Trophoblast cell (in vitro differentiated cells and primary cell): ENCODE measurements at regions not wholly inside any gene's neighbourhood (a gene's known extent, or its start where the extent isn't known, plus 50 kb on each side); places are given as distances from the start of the nearest gene placed in this dataset.

Source experiments
- DNase-seq, 2 donors: peaks; one replicate each; pipeline ENCODE4 v3.0.0-alpha.2; 2016
- H2AFZ ChIP-seq: 2 replicates; pipeline ENCODE4 v1.6.1; 2013; ENCODE audit warnings: low read length, moderate library complexity, mild to moderate bottlenecking; ENCODE audit not compliant: insufficient read depth, poor library complexity
- H2AK5ac ChIP-seq: 2 replicates; pipeline ENCODE4 v1.6.1; 2013; ENCODE audit warnings: mild to moderate bottlenecking, low read length
- H2BK120ac ChIP-seq: 2 replicates; pipeline ENCODE4 v1.6.1; 2013; ENCODE audit warnings: low read length, mild to moderate bottlenecking, moderate library complexity; ENCODE audit not compliant: insufficient read depth, poor library complexity
- H2BK12ac ChIP-seq: 2 replicates; pipeline ENCODE4 v1.6.1; 2013; ENCODE audit warnings: mild to moderate bottlenecking, low read length, moderate library complexity
- H2BK5ac ChIP-seq: 2 replicates; pipeline ENCODE4 v1.6.1; 2013; ENCODE audit warnings: low read length, low read depth, moderate library complexity, mild to moderate bottlenecking; ENCODE audit not compliant: poor library complexity
- H3K14ac ChIP-seq: 2 replicates; pipeline ENCODE4 v1.6.1; 2013; ENCODE audit warnings: mild to moderate bottlenecking, low read length
- H3K18ac ChIP-seq: 2 replicates; pipeline ENCODE4 v1.6.1; 2013; ENCODE audit warnings: mild to moderate bottlenecking, low read length
- H3K23ac ChIP-seq: 2 replicates; pipeline ENCODE4 v1.6.1; 2013; ENCODE audit warnings: low read length
- H3K27ac ChIP-seq: 2 replicates; pipeline ENCODE4 v1.5.1; 2013; ENCODE audit warnings: low read depth, mild to moderate bottlenecking, inconsistent platforms, low read length, moderate library complexity
- H3K27me3 ChIP-seq: 2 replicates; pipeline ENCODE4 v1.6.1; 2013; ENCODE audit warnings: inconsistent platforms, mild to moderate bottlenecking, low read length, moderate library complexity; ENCODE audit not compliant: insufficient read depth
- H3K36me3 ChIP-seq, 2 experiments: 1 replicate in 1 of 2; 2 replicates in 1 of 2; pipeline ENCODE4 v1.6.1; 2013; ENCODE audit warnings: low read length in 2 of 2, mild to moderate bottlenecking in 2 of 2, moderate library complexity in 1 of 2; ENCODE audit not compliant: insufficient read depth in 2 of 2, control insufficient read depth in 1 of 2
- H3K4ac ChIP-seq: 2 replicates; pipeline ENCODE4 v1.6.1; 2013; ENCODE audit warnings: low read depth, mild to moderate bottlenecking, low read length, moderate library complexity
- H3K4me1 ChIP-seq, 2 experiments: 1 replicate in 1 of 2; 2 replicates in 1 of 2; pipeline ENCODE4 v1.6.1; 2013; ENCODE audit warnings: low read length in 2 of 2, mild to moderate bottlenecking in 2 of 2, moderate library complexity in 1 of 2; ENCODE audit not compliant: insufficient read depth in 2 of 2, control insufficient read depth in 1 of 2
- H3K4me2 ChIP-seq: 2 replicates; pipeline ENCODE4 v1.6.1; 2013; ENCODE audit warnings: inconsistent platforms, mild to moderate bottlenecking, low read length, moderate library complexity
- H3K4me3 ChIP-seq: 2 replicates; pipeline ENCODE4 v1.5.1; 2013; ENCODE audit warnings: mild to moderate bottlenecking, low read depth, low read length, inconsistent platforms
- H3K79me1 ChIP-seq: one replicate; pipeline ENCODE4 v1.6.1; 2013; ENCODE audit warnings: low read length
- H3K79me2 ChIP-seq: 2 replicates; pipeline ENCODE4 v1.6.1; 2013; ENCODE audit warnings: low read length, mild to moderate bottlenecking; ENCODE audit not compliant: control insufficient read depth, insufficient read depth, poor library complexity
- H3K9ac ChIP-seq: 2 replicates; pipeline ENCODE4 v1.6.1; 2013; ENCODE audit warnings: mild to moderate bottlenecking, low read length
- H3K9me3 ChIP-seq: 2 replicates; pipeline ENCODE4 v1.6.1; 2013; ENCODE audit warnings: low read depth, mild to moderate bottlenecking, control low read depth, inconsistent platforms, low read length; ENCODE audit not compliant: insufficient read depth
- H4K12ac ChIP-seq: 2 replicates; pipeline ENCODE4 v1.6.1; 2013; ENCODE audit warnings: low read depth, mild to moderate bottlenecking, low read length, moderate library complexity
- H4K8ac ChIP-seq: 2 replicates; pipeline ENCODE4 v1.6.1; 2013; ENCODE audit warnings: low read depth, mild to moderate bottlenecking, low read length, moderate library complexity
- H4K91ac ChIP-seq: one replicate; pipeline ENCODE4 v1.6.1; 2013; ENCODE audit warnings: low read depth, mild to moderate bottlenecking, low read length, moderate library complexity
- WGBS: extraction: QIAGEN DNeasy Blood & Tissue Kit; methylation state at CpG from one replicate; pipeline ENCODE4 v1.1.7; 2013; ENCODE audit warnings: missing lambda C conversion rate; ENCODE audit not compliant: insufficient read length, insufficient coverage; ENCODE audit errors: extremely low coverage; 5-methylcytosine and 5-hydroxymethylcytosine counted together

DNA sequence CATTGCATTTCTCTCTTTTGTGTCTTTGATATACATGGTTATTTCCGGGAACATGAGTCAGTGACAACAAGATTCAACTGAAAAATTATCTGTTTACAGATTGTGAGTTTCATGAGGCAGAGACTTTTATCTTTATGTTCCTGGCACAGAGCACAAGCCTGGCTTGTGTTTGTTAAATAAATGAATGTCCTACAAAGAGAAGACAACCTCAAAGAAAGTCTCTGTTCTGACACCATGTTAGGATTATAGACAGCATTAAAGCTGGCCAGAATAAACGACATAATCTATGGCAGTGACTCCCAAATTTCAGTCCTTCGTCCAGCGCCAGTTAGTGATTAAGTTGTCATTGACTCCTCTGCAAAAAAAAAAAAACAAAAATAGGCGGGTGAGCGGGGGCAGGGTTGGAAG is 97.4 kb upstream of the DNAJC10 start:
- H3K4me1 ChIP-seq: peaks cover 0 to 9% of the 10 kb centered on the region in 2 experiments
- no peaks in the 10 kb centered on the region for H3K36me3 ChIP-seq
- H3K9me3 ChIP-seq: no peaks in the 10 kb centered on the region
- no peak overlapping the region for H2BK120ac ChIP-seq
- H2BK12ac ChIP-seq: no peak overlapping the region
- no peaks in the 10 kb centered on the region for H3K79me1 ChIP-seq
- H3K18ac ChIP-seq: no peak overlapping the region
- H2AK5ac ChIP-seq: no peak overlapping the region
- H3K9ac ChIP-seq: no peak overlapping the region
- H3K4me3 ChIP-seq: no peak overlapping the region
- H4K91ac ChIP-seq: no peak overlapping the region
- no peak overlapping the region for H3K14ac ChIP-seq
- no peak overlapping the region for H2AFZ ChIP-seq
- no peak overlapping the region for H4K12ac ChIP-seq
- no peak overlapping the region for H3K4me2 ChIP-seq
- no peak overlapping the region for H2BK5ac ChIP-seq
- no peak for DNase-seq
- H3K4ac ChIP-seq: no peak overlapping the region
- WGBS: no CpG with 5 or more reads among the region's 6 CpGs
- no peaks in the 10 kb centered on the region for H3K27me3 ChIP-seq
- no peak overlapping the region for H3K27ac ChIP-seq
- H3K23ac ChIP-seq: no peak overlapping the region
- no peak overlapping the region for H4K8ac ChIP-seq
- no peaks in the 10 kb centered on the region for H3K79me2 ChIP-seq

GRCh38 chr2:182619276-182619675 is 96.8 kb upstream of the DNAJC10 start:
- H3K4me2 ChIP-seq: no peak overlapping the region
- no peak for DNase-seq
- WGBS: no CpG with 5 or more reads among the region's 2 CpGs
- H3K27me3 ChIP-seq: no peaks in the 10 kb centered on the region
- peaks cover 0 to 9% of the 10 kb centered on the region in 2 experiments for H3K4me1 ChIP-seq
- no peak overlapping the region for H3K4me3 ChIP-seq
- H3K36me3 ChIP-seq: no peaks in the 10 kb centered on the region
- H4K91ac ChIP-seq: no peak overlapping the region
- no peak overlapping the region for H2BK5ac ChIP-seq
- H3K79me2 ChIP-seq: no peaks in the 10 kb centered on the region
- no peak overlapping the region for H3K18ac ChIP-seq
- no peak overlapping the region for H4K8ac ChIP-seq
- no peaks in the 10 kb centered on the region for H3K9me3 ChIP-seq
- H3K27ac ChIP-seq: no peak overlapping the region
- H3K14ac ChIP-seq: no peak overlapping the region
- no peak overlapping the region for H3K23ac ChIP-seq
- H2AK5ac ChIP-seq: no peak overlapping the region
- H3K4ac ChIP-seq: no peak overlapping the region
- no peak overlapping the region for H3K9ac ChIP-seq
- H3K79me1 ChIP-seq: no peaks in the 10 kb centered on the region
- H2BK120ac ChIP-seq: no peak overlapping the region
- no peak overlapping the region for H2AFZ ChIP-seq
- no peak overlapping the region for H2BK12ac ChIP-seq
- H4K12ac ChIP-seq: no peak overlapping the region

GRCh38 chr2:182621191-182621590 is 94.9 kb upstream of the DNAJC10 start:
- H3K23ac ChIP-seq: no peak overlapping the region
- peaks cover 0 to 9% of the 10 kb centered on the region in 2 experiments for H3K4me1 ChIP-seq
- no peak overlapping the region for H3K27ac ChIP-seq
- H3K36me3 ChIP-seq: no peaks in the 10 kb centered on the region
- H2BK12ac ChIP-seq: no peak overlapping the region
- H3K18ac ChIP-seq: no peak overlapping the region
- H3K4me3 ChIP-seq: no peak overlapping the region
- no peaks in the 10 kb centered on the region for H3K9me3 ChIP-seq
- no peaks in the 10 kb centered on the region for H3K79me2 ChIP-seq
- H4K12ac ChIP-seq: no peak overlapping the region
- H2BK120ac ChIP-seq: no peak overlapping the region
- H3K4ac ChIP-seq: no peak overlapping the region
- H2BK5ac ChIP-seq: no peak overlapping the region
- no peak overlapping the region for H3K14ac ChIP-seq
- no peak overlapping the region for H3K4me2 ChIP-seq
- no peak overlapping the region for H3K9ac ChIP-seq
- no peaks in the 10 kb centered on the region for H3K27me3 ChIP-seq
- no peaks in the 10 kb centered on the region for H3K79me1 ChIP-seq
- DNase-seq: no peak
- no peak overlapping the region for H4K91ac ChIP-seq
- no peak overlapping the region for H2AK5ac ChIP-seq
- H2AFZ ChIP-seq: no peak overlapping the region
- no CpG with 5 or more reads among the region's 1 CpG for WGBS
- H4K8ac ChIP-seq: no peak overlapping the region

DNA sequence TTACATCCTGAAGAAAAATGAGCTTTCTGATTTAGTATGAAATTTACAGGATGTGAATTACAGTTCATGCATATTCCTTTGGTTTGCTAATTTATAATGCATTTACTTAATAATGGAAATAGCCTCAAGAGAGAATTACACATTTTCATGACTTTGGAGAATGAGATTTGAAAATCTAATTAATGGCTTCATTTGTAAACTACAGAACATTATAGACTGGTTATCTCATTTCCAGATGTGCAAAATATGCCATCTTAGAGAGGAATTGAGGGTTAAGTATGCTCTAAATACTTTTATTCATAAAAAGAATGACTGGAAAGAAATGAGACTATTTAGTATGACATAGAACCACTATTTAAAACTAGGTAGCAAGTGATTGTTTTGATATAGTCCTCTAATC is 94.2 kb upstream of the DNAJC10 start:
- Histone ChIP-seq H3K23ac (no peak overlapping the region), H3K14ac (no peak overlapping the region), H3K4ac (no peak overlapping the region), H2BK120ac (no peak overlapping the region), H3K79me2 (no peaks in the 10 kb centered on the region), H2BK5ac (no peak overlapping the region), H4K8ac (no peak overlapping the region), H3K9ac (no peak overlapping the region), H3K18ac (no peak overlapping the region), H3K4me1 (peaks cover 0 to 5% of the 10 kb centered on the region in 2 experiments), H4K12ac (no peak overlapping the region), H3K27ac (no peak overlapping the region), H4K91ac (no peak overlapping the region), H3K9me3 (no peaks in the 10 kb centered on the region), H3K36me3 (no peaks in the 10 kb centered on the region), H2AK5ac (no peak overlapping the region), H3K27me3 (no peaks in the 10 kb centered on the region), H2BK12ac (no peak overlapping the region), H3K79me1 (no peaks in the 10 kb centered on the region), H3K4me3 (no peak overlapping the region), H3K4me2 (no peak overlapping the region), H2AFZ (no peak overlapping the region)
- no peak for DNase-seq
